ENCODE measurements at regions not wholly inside any gene's neighbourhood (a gene's known extent, or its start where the extent isn't known, plus 50 kb on each side); places are given as distances from the start of the nearest gene placed in this dataset.

GRCh38 chr7:156140447-156140846 is 328.2 kb upstream of the SHH start:
- peaks cover 5 to 46% of the 10 kb centered on the region in 2 experiments; a peak in 3 of 5 replicates for H3K27me3 ChIP-seq (ENCODE audit: control insufficient read depth in 1 of 2, insufficient read depth in 2 of 2, low read length in 2 of 2)
- H3K9me3 ChIP-seq (ENCODE audit: low read length): no peaks in the 10 kb centered on the region
- TF ChIP-seq U2AF1 (optimal IDR thresholded peaks at IDR 0.05; ENCODE audit: low read depth, low read length) (no peak), JDP2 (CRISPR knock-in tag; IDR thresholded peaks at IDR 0.05; ENCODE audit: borderline replicate concordance) (no peak)
- DNase-seq (ENCODE audit: low spot score): no peak
- no peak overlapping the region for H3K9ac ChIP-seq (ENCODE audit: insufficient read depth, low read depth, low read length)
- ChIA-PET POLR2A (no interaction called here), CTCF (ENCODE audit: low intra/inter-chr PET ratio, low total read pairs) (no interaction called here)
- H3K79me2 ChIP-seq (ENCODE audit: insufficient read depth, low read length): no peaks in the 10 kb centered on the region
- WGBS (ENCODE audit: low lambda C conversion rate): 30% methylated on average over 7 of the region's 7 CpGs
- H3K4me2 ChIP-seq (ENCODE audit: low read depth, low read length): no peak overlapping the region
- H3K4me3 ChIP-seq (replicated peaks in 1 of 3; ENCODE audit: insufficient read depth in 1 of 3, low read depth in 2 of 3, low read length in 3 of 3): no peak overlapping the region
- BruUV-seq (replicated peaks): no TSS peak
- in situ Hi-C loops (cut with HindIII; ENCODE audit: extremely low pct_ligation_motif_present, low pct_unique_long_range_greater_than_20kb): no loop called here
- ATAC-seq: no peak
- intact Hi-C loops (cut with micrococcal nuclease; ENCODE audit: unreplicated experiment): no loop called here
- no peaks in the 10 kb centered on the region for H4K20me1 ChIP-seq (ENCODE audit: insufficient read depth, low read length)
- no peak overlapping the region for H3K27ac ChIP-seq (ENCODE audit: extremely low read length, insufficient read depth, low read length)
- H2AFZ ChIP-seq (ENCODE audit: low read length): no peak overlapping the region
- no peaks in the 10 kb centered on the region for H3K4me1 ChIP-seq (ENCODE audit: insufficient read depth, low read length)
- H3K36me3 ChIP-seq (replicated peaks in 1 of 2; ENCODE audit: control insufficient read depth in 1 of 2, insufficient read depth in 2 of 2, low read length in 2 of 2): no peaks in the 10 kb centered on the region
- no peak for FAIRE-seq

- no peak for FAIRE-seq
- intact Hi-C loops (cut with micrococcal nuclease; ENCODE audit: unreplicated experiment): no loop called here
- TF ChIP-seq BRF2 (CRISPR knock-in tag; IDR thresholded peaks at IDR 0.05) (no peak), ZFY (CRISPR knock-in tag; IDR thresholded peaks at IDR 0.05) (no peak), ZNF577 (CRISPR knock-in tag; IDR thresholded peaks at IDR 0.05; ENCODE audit: borderline replicate concordance, low read depth) (no peak), SKI (IDR thresholded peaks at IDR 0.05; ENCODE audit: partially characterized antibody) (no peak), FOSL2 (CRISPR knock-in tag; IDR thresholded peaks at IDR 0.05) (no peak), ZNF724P (CRISPR knock-in tag; IDR thresholded peaks at IDR 0.05; ENCODE audit: borderline replicate concordance) (no peak)
- Histone ChIP-seq H3K79me2 (ENCODE audit: insufficient read depth, low read length) (no peaks in the 10 kb centered on the region), H3K4me2 (ENCODE audit: low read depth, low read length) (no peak overlapping the region), H3K27ac (ENCODE audit: extremely low read length, insufficient read depth, low read length) (no peak overlapping the region), H3K27me3 (ENCODE audit: control insufficient read depth in 1 of 2, insufficient read depth in 2 of 2, low read length in 2 of 2) (peaks cover 5 to 38% of the 10 kb centered on the region in 2 experiments; a peak in 3 of 5 replicates), H3K4me1 (ENCODE audit: insufficient read depth, low read length) (no peaks in the 10 kb centered on the region), H2AFZ (ENCODE audit: low read length) (no peak overlapping the region), H3K4me3 (replicated peaks in 1 of 3; ENCODE audit: insufficient read depth in 1 of 3, low read depth in 2 of 3, low read length in 3 of 3) (no peak overlapping the region), H3K36me3 (replicated peaks in 1 of 2; ENCODE audit: control insufficient read depth in 1 of 2, insufficient read depth in 2 of 2, low read length in 2 of 2) (no peaks in the 10 kb centered on the region), H3K9me3 (ENCODE audit: low read length) (no peaks in the 10 kb centered on the region), H3K9ac (ENCODE audit: insufficient read depth, low read depth, low read length) (no peak overlapping the region), H4K20me1 (ENCODE audit: insufficient read depth, low read length) (no peaks in the 10 kb centered on the region)
- no peak for ATAC-seq
- DNase-seq (ENCODE audit: low spot score): no peak
- 0% methylated on average over 3 of the region's 3 CpGs for WGBS (ENCODE audit: low lambda C conversion rate)
- ChIA-PET CTCF (ENCODE audit: low intra/inter-chr PET ratio, low total read pairs) (no interaction called here), POLR2A (no interaction called here)
- in situ Hi-C loops (cut with HindIII; ENCODE audit: extremely low pct_ligation_motif_present, low pct_unique_long_range_greater_than_20kb): no loop called here
- BruUV-seq (replicated peaks): no TSS peak
These were observed 327.4 kb upstream of the SHH start for GRCh38 chr7:156139633-156140032.

Data from HepG2 (cell line).